Body of pancreas (tissue), 4 donors: ENCODE measurements at regions not wholly inside any gene's neighbourhood (a gene's known extent, or its start where the extent isn't known, plus 50 kb on each side); places are given as distances from the start of the nearest gene placed in this dataset.

Experiments used
- CTCF ChIP-seq, 7 experiments: fragments of 450-650 bp in 4 of 7; fragments of 200-600 bp in 3 of 7; sonication (generic) in 3 of 7; IDR thresholded peaks; one replicate each; pipeline ENCODE4 v1.5.1; 2016 to 2019; ENCODE audit warnings: antibody characterized with exemption in 7 of 7
- POLR2A ChIP-seq, 3 donors: fragments of 450-650 bp; IDR thresholded peaks; one replicate each; pipeline ENCODE4 v1.6.1; 2016; ENCODE audit warnings: antibody characterized with exemption in 3 of 3, mild to moderate bottlenecking in 2 of 3

GRCh38 chr10:16363741-16364140 lies 73.1 kb upstream of the PTER start:
- TF ChIP-seq CTCF (IDR thresholded peaks at IDR 0.05) (no peak), POLR2A (IDR thresholded peaks at IDR 0.05) (no peak)
